H9 (cell line): ENCODE measurements at regions not wholly inside any gene's neighbourhood (a gene's known extent, or its start where the extent isn't known, plus 50 kb on each side); places are given as distances from the start of the nearest gene placed in this dataset.

Source experiments
- DNase-seq: peaks from one replicate; pipeline ENCODE4 v3.0.0-alpha.2; 2017
- H2AFZ ChIP-seq: one replicate; pipeline ENCODE4 v1.6.1; 2013; ENCODE audit warnings: mild to moderate bottlenecking, low read length, control low read depth, moderate library complexity
- H2AK5ac ChIP-seq: 2 replicates; pipeline ENCODE4 v1.6.1; 2013; ENCODE audit warnings: low read length, control low read depth, mixed read lengths; ENCODE audit not compliant: insufficient read length
- H2BK120ac ChIP-seq: one replicate; pipeline ENCODE4 v1.6.1; 2013; ENCODE audit warnings: low read depth, mild to moderate bottlenecking, low read length, control low read depth, inconsistent platforms; ENCODE audit not compliant: poor library complexity, severe bottlenecking
- H2BK12ac ChIP-seq: 2 replicates; pipeline ENCODE4 v1.6.1; 2013; ENCODE audit warnings: low read length, control low read depth, mixed read lengths, low read depth; ENCODE audit not compliant: insufficient read length
- H2BK15ac ChIP-seq: 2 replicates; pipeline ENCODE4 v1.6.1; 2013; ENCODE audit warnings: low read depth, low read length, control low read depth
- H2BK20ac ChIP-seq: one replicate; pipeline ENCODE4 v1.6.1; 2013; ENCODE audit warnings: low read depth, mild to moderate bottlenecking, low read length, control low read depth, inconsistent platforms; ENCODE audit not compliant: poor library complexity, severe bottlenecking
- H2BK5ac ChIP-seq: 2 replicates; pipeline ENCODE4 v1.6.1; 2013; ENCODE audit warnings: low read length, control low read depth, mixed read lengths; ENCODE audit not compliant: insufficient read length
- H3K14ac ChIP-seq: 2 replicates; pipeline ENCODE4 v1.6.1; 2013; ENCODE audit warnings: low read length, control low read depth; ENCODE audit not compliant: insufficient read depth
- H3K18ac ChIP-seq: 2 replicates; pipeline ENCODE4 v1.6.1; 2013; ENCODE audit warnings: low read depth, mild to moderate bottlenecking, mixed read lengths, low read length, control low read depth; ENCODE audit not compliant: insufficient read length
- H3K23ac ChIP-seq: 2 replicates; pipeline ENCODE4 v1.6.1; 2013; ENCODE audit warnings: low read length, control low read depth, mixed read lengths, low read depth; ENCODE audit not compliant: insufficient read length
- H3K23me2 ChIP-seq: 2 replicates; pipeline ENCODE4 v1.6.1; 2013; ENCODE audit warnings: low read depth, mild to moderate bottlenecking, mixed read lengths, low read length, control low read depth; ENCODE audit not compliant: insufficient read length, poor library complexity, severe bottlenecking
- H3K27ac ChIP-seq: 2 replicates; pipeline ENCODE4 v1.5.1; 2013; ENCODE audit warnings: low read length, control low read depth, mixed read lengths, low read depth; ENCODE audit not compliant: insufficient read length
- H3K27me3 ChIP-seq: 2 replicates; pipeline ENCODE4 v1.6.1; 2013; ENCODE audit warnings: low read length, control low read depth, inconsistent platforms; ENCODE audit not compliant: insufficient read depth
- H3K4ac ChIP-seq: 2 replicates; pipeline ENCODE4 v1.6.1; 2013; ENCODE audit warnings: low read depth, mild to moderate bottlenecking, control low read depth, inconsistent platforms, low read length, moderate library complexity
- H3K4me1 ChIP-seq: 2 replicates; pipeline ENCODE4 v1.6.1; 2013; ENCODE audit warnings: low read length, control low read depth, inconsistent platforms; ENCODE audit not compliant: insufficient read depth
- H3K4me2 ChIP-seq: 2 replicates; pipeline ENCODE4 v1.6.1; 2013; ENCODE audit warnings: low read length, control low read depth, mixed read lengths; ENCODE audit not compliant: insufficient read length, insufficient read depth
- H3K56ac ChIP-seq: 2 replicates; pipeline ENCODE4 v1.6.1; 2013; ENCODE audit warnings: low read depth, mild to moderate bottlenecking, mixed read lengths, low read length, control low read depth; ENCODE audit not compliant: insufficient read length
- H3K79me1 ChIP-seq: 2 replicates; pipeline ENCODE4 v1.6.1; 2013; ENCODE audit warnings: low read depth, mild to moderate bottlenecking, moderate library complexity, low read length, control low read depth, inconsistent platforms; ENCODE audit not compliant: insufficient read depth, poor library complexity, severe bottlenecking
- H3K79me2 ChIP-seq: 2 replicates; pipeline ENCODE4 v1.6.1; 2013; ENCODE audit warnings: low read length, control low read depth, inconsistent platforms; ENCODE audit not compliant: insufficient read depth
- H3K9ac ChIP-seq: 2 replicates; pipeline ENCODE4 v1.6.1; 2013; ENCODE audit warnings: low read length, control low read depth, mixed read lengths; ENCODE audit not compliant: insufficient read length; ENCODE audit errors: extremely low read depth
- H3K9me3 ChIP-seq: one replicate; pipeline ENCODE4 v1.6.1; 2013; ENCODE audit warnings: low read depth, low read length, inconsistent platforms; ENCODE audit not compliant: control insufficient read depth
- H3T11ph ChIP-seq: one replicate; pipeline ENCODE4 v1.6.1; 2013; ENCODE audit warnings: mild to moderate bottlenecking, low read length, control low read depth, inconsistent platforms
- H4K20me1 ChIP-seq: one replicate; pipeline ENCODE4 v1.6.1; 2013; ENCODE audit not compliant: control insufficient read depth, insufficient read length, insufficient read depth
- H4K5ac ChIP-seq: 2 replicates; pipeline ENCODE4 v1.6.1; 2013; ENCODE audit warnings: low read depth, mild to moderate bottlenecking, mixed read lengths, low read length, control low read depth; ENCODE audit not compliant: insufficient read length
- H4K8ac ChIP-seq: replicated peaks from 2 replicates; pipeline ENCODE4 v1.6.1; 2013; ENCODE audit warnings: low read length, control low read depth, mixed read lengths, low read depth; ENCODE audit not compliant: insufficient read length
- H4K91ac ChIP-seq: 2 replicates; pipeline ENCODE4 v1.6.1; 2013; ENCODE audit warnings: low read depth, mild to moderate bottlenecking, moderate library complexity, mixed read lengths, low read length, control low read depth; ENCODE audit not compliant: insufficient read length
- H3K27ac Mint-ChIP-seq, 3 experiments: 2 replicates in 2 of 3; 3 replicates in 1 of 3; pipeline ENCODE4 v1.8.0; 2020 to 2021; ENCODE audit warnings: mixed read lengths in 3 of 3, mild to moderate bottlenecking in 1 of 3, moderate library complexity in 1 of 3
- H3K27me3 Mint-ChIP-seq: 2 replicates; pipeline ENCODE4 v1.8.0; 2021; ENCODE audit warnings: low read depth, mild to moderate bottlenecking, moderate library complexity, mixed read lengths
- H3K36me3 Mint-ChIP-seq, 3 experiments: 2 replicates in 2 of 3; 3 replicates in 1 of 3; pipeline ENCODE4 v1.8.0; 2020 to 2021; ENCODE audit warnings: low read depth in 3 of 3, mixed read lengths in 3 of 3; ENCODE audit not compliant: insufficient read depth in 1 of 3
- H3K4me1 Mint-ChIP-seq, 2 experiments: 2 replicates each; pipeline ENCODE4 v1.8.0; 2020; ENCODE audit warnings: mixed read lengths in 2 of 2
- H3K4me3 Mint-ChIP-seq, 2 experiments: 2 replicates in 1 of 2; 3 replicates in 1 of 2; pipeline ENCODE4 v1.8.0; 2020 to 2021; ENCODE audit warnings: mild to moderate bottlenecking in 2 of 2, mixed read lengths in 2 of 2, moderate library complexity in 1 of 2
- H3K9me3 Mint-ChIP-seq, 2 experiments: 2 replicates in 1 of 2; 3 replicates in 1 of 2; pipeline ENCODE4 v1.8.0; 2020; ENCODE audit warnings: mild to moderate bottlenecking in 2 of 2, mixed read lengths in 2 of 2, moderate library complexity in 1 of 2
- WGBS: extraction: QIAGEN DNeasy Blood & Tissue Kit; methylation state at CpG from one replicate; pipeline ENCODE4 v1.1.7; 2013; ENCODE audit warnings: missing lambda C conversion rate, low lambda C conversion rate, mixed read lengths; ENCODE audit not compliant: insufficient read length; ENCODE audit errors: extremely low coverage; 5-methylcytosine and 5-hydroxymethylcytosine counted together
- TF ChIP-seq, protein P1 (sequence below): fragments of 200-600 bp; sonication (generic); conservative IDR thresholded peaks from 3 replicates; pipeline ENCODE4 v1.8.0; 2021; ENCODE audit warnings: antibody characterized with exemption, mild to moderate bottlenecking

DNA sequence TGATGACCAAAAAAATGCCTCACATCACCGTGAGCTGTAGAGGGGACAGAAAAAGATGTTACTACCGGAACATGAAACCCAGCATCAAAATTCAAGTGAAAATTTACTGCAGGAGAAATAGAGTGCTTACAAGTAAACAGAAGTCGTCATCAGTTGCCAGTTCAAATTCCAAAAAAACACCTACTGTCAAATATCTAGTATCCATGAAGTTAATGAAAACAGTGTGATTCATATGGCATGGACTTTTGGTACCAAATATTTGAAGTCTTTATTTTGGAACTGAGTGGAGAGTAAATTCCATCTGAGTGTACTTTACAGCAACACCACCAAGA, 388.9 kb upstream of the SPOCK3 start:
- no peak for DNase-seq
- no peak overlapping the region for H2BK20ac ChIP-seq
- H4K20me1 ChIP-seq, result no peaks in the 10 kb centered on the region
- H2BK15ac ChIP-seq, result no peak overlapping the region
- no CpG with 5 or more reads among the region's 3 CpGs for WGBS
- no peaks in the 10 kb centered on the region for H3K27me3 ChIP-seq
- H3K56ac ChIP-seq, result no peak overlapping the region
- Mint-ChIP-seq H3K4me1 (no peaks in the 10 kb centered on the region), H3K36me3 (peaks cover 0 to under 1% (median 0%) of the 10 kb centered on the region in 3 experiments; a peak in 2 of 7 replicates), H3K4me3 (no peak overlapping the region), H3K27me3 (no peaks in the 10 kb centered on the region), H3K27ac (no peak overlapping the region), H3K9me3 (no peaks in the 10 kb centered on the region; a peak in 1 of 5 replicates)
- H3K4me1 ChIP-seq, result no peaks in the 10 kb centered on the region
- no peak overlapping the region for H3K4me2 ChIP-seq
- no peak overlapping the region for H3K9ac ChIP-seq
- no peak overlapping the region for H3K4ac ChIP-seq
- no peak overlapping the region for H4K91ac ChIP-seq
- no peak overlapping the region for H2AK5ac ChIP-seq
- no peak overlapping the region for H2BK12ac ChIP-seq
- H2BK120ac ChIP-seq, result no peak overlapping the region
- H3K23me2 ChIP-seq, result no peaks in the 10 kb centered on the region
- H3K18ac ChIP-seq, result no peak overlapping the region
- H3K27ac ChIP-seq, result no peak overlapping the region
- H3K23ac ChIP-seq, result no peak overlapping the region
- H2AFZ ChIP-seq, result no peak overlapping the region
- no peaks in the 10 kb centered on the region for H3K79me2 ChIP-seq
- H3K79me1 ChIP-seq, result no peaks in the 10 kb centered on the region
- H3K14ac ChIP-seq, result no peak overlapping the region
- no peak overlapping the region for H2BK5ac ChIP-seq
- H3T11ph ChIP-seq, result no peak overlapping the region
- H4K5ac ChIP-seq, result no peak overlapping the region
- TF ChIP-seq, protein P1, sequence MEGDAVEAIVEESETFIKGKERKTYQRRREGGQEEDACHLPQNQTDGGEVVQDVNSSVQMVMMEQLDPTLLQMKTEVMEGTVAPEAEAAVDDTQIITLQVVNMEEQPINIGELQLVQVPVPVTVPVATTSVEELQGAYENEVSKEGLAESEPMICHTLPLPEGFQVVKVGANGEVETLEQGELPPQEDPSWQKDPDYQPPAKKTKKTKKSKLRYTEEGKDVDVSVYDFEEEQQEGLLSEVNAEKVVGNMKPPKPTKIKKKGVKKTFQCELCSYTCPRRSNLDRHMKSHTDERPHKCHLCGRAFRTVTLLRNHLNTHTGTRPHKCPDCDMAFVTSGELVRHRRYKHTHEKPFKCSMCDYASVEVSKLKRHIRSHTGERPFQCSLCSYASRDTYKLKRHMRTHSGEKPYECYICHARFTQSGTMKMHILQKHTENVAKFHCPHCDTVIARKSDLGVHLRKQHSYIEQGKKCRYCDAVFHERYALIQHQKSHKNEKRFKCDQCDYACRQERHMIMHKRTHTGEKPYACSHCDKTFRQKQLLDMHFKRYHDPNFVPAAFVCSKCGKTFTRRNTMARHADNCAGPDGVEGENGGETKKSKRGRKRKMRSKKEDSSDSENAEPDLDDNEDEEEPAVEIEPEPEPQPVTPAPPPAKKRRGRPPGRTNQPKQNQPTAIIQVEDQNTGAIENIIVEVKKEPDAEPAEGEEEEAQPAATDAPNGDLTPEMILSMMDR, result no peak
- H3K9me3 ChIP-seq, result no peaks in the 10 kb centered on the region
- H4K8ac ChIP-seq, result no peak overlapping the region
